H1 (cell line): ENCODE measurements at regions not wholly inside any gene's neighbourhood (a gene's known extent, or its start where the extent isn't known, plus 50 kb on each side); places are given as distances from the start of the nearest gene placed in this dataset.

Source experiments
- CTCF ChIA-PET: fragments of 300-600 bp; sonication (Branson Sonifier 250); formaldehyde crosslinking; loops from one replicate; lab custom pipeline; 2021; ENCODE audit not compliant: partially characterized antibody; lab: Charles Lee
- POLR2A ChIA-PET: fragments of 300-600 bp; sonication (Branson Sonifier 250); formaldehyde crosslinking; loops from one replicate; lab custom pipeline; 2021; ENCODE audit warnings: inconsistent platforms; ENCODE audit not compliant: partially characterized antibody; lab: Charles Lee
- DNase-seq, 2 experiments: peaks; one replicate each; pipeline versions ENCODE4 v3.0.0 to v3.0.0-alpha.2; 2010 to 2022; ENCODE audit warnings: low spot score in 2 of 2, low read depth in 1 of 2, mixed read lengths in 1 of 2
- FAIRE-seq: peaks from 2 replicates; lab custom pipeline; 2011; peaks lifted over from hg19 to GRCh38; lab: Jason Lieb, UNC
- H2AFZ ChIP-seq: 2 replicates; pipeline ENCODE4 v1.8.1; 2012; ENCODE audit warnings: low read length, inconsistent platforms
- H2AK5ac ChIP-seq: 2 replicates; pipeline ENCODE4 v1.6.1; 2013; ENCODE audit warnings: low read depth, low read length
- H2BK120ac ChIP-seq: replicated peaks from 2 replicates; pipeline ENCODE3; 2013; ENCODE audit warnings: low read depth, low read length, inconsistent platforms
- H2BK12ac ChIP-seq: 2 replicates; pipeline ENCODE4 v1.6.1; 2013; ENCODE audit warnings: low read depth, low read length
- H2BK15ac ChIP-seq: 2 replicates; pipeline ENCODE4 v1.6.1; 2013; ENCODE audit warnings: low read length
- H2BK20ac ChIP-seq: 2 replicates; pipeline ENCODE4 v1.6.1; 2013; ENCODE audit warnings: low read length
- H2BK5ac ChIP-seq: 2 replicates; pipeline ENCODE4 v1.6.1; 2013; ENCODE audit warnings: low read depth, low read length
- H3K14ac ChIP-seq: 2 replicates; pipeline ENCODE4 v1.6.1; 2013; ENCODE audit warnings: inconsistent platforms; ENCODE audit not compliant: insufficient read length
- H3K18ac ChIP-seq: 2 replicates; pipeline ENCODE4 v1.6.1; 2013; ENCODE audit warnings: low read length; ENCODE audit errors: extremely low read depth
- H3K23ac ChIP-seq: 2 replicates; pipeline ENCODE4 v1.6.1; 2013; ENCODE audit warnings: inconsistent platforms; ENCODE audit not compliant: insufficient read length
- H3K23me2 ChIP-seq: 2 replicates; pipeline ENCODE4 v1.6.1; 2013; ENCODE audit warnings: low read depth, low read length
- H3K27ac ChIP-seq: 2 replicates; pipeline ENCODE4 v1.6.1; 2011; ENCODE audit warnings: low read depth, low read length, inconsistent platforms
- H3K27me3 ChIP-seq, 4 experiments: replicated peaks in 1 of 4; 1 replicate in 1 of 4; 2 replicates in 3 of 4; pipeline versions ENCODE4 v1.6.1 to v1.8.1; 2011 to 2013; ENCODE audit warnings: low read length in 3 of 4, mild to moderate bottlenecking in 3 of 4, inconsistent platforms in 2 of 4, mixed read lengths in 2 of 4, moderate library complexity in 1 of 4; ENCODE audit not compliant: control insufficient read depth in 3 of 4, insufficient read depth in 3 of 4; ENCODE audit errors: extremely low read depth in 1 of 4
- H3K36me3 ChIP-seq, 4 experiments: 2 replicates each; pipeline versions ENCODE4 v1.6.1 to v1.8.1; 2011 to 2013; ENCODE audit warnings: mild to moderate bottlenecking in 4 of 4, low read length in 3 of 4, moderate library complexity in 2 of 4, control low read depth in 1 of 4, inconsistent platforms in 1 of 4; ENCODE audit not compliant: insufficient read depth in 4 of 4, control insufficient read depth in 2 of 4
- H3K4ac ChIP-seq: replicated peaks from 2 replicates; pipeline ENCODE3; 2013; ENCODE audit warnings: low read length, low read depth, mixed read lengths, inconsistent platforms; ENCODE audit not compliant: insufficient read length
- H3K4me1 ChIP-seq, 4 experiments: replicated peaks in 1 of 4; 1 replicate in 1 of 4; 2 replicates in 3 of 4; pipeline versions ENCODE4 v1.6.1 to v1.8.1; 2011 to 2013; ENCODE audit warnings: low read length in 3 of 4, inconsistent platforms in 2 of 4, mixed read lengths in 1 of 4; ENCODE audit not compliant: insufficient read depth in 4 of 4, control insufficient read depth in 3 of 4
- H3K4me2 ChIP-seq, 2 experiments: 2 replicates each; pipeline versions ENCODE4 v1.6.1 to v1.8.1; 2011 to 2013; ENCODE audit warnings: low read depth in 2 of 2, low read length in 2 of 2, control low read depth in 1 of 2, inconsistent platforms in 1 of 2, mild to moderate bottlenecking in 1 of 2; ENCODE audit not compliant: insufficient read depth in 1 of 2
- H3K4me3 ChIP-seq, 4 experiments: fragments of 200-600, 300-600 bp in 1 of 4; sonication (generic), shearing (Covaris generic), sonication (Bioruptor Twin) in 1 of 4; 2 replicates each; pipeline versions ENCODE4 v1.5.1 to v1.8.1; 2011 to 2016; ENCODE audit warnings: low read length in 4 of 4, low read depth in 3 of 4, control low read depth in 2 of 4, inconsistent platforms in 2 of 4, mild to moderate bottlenecking in 2 of 4, mixed read lengths in 1 of 4, moderate library complexity in 1 of 4; ENCODE audit not compliant: insufficient read depth in 2 of 4; ENCODE audit errors: extremely low read depth in 1 of 4
- H3K56ac ChIP-seq: replicated peaks from 2 replicates; pipeline ENCODE3; 2013; ENCODE audit warnings: low read depth, mild to moderate bottlenecking, mixed read lengths, low read length, inconsistent platforms; ENCODE audit not compliant: insufficient read length
- H3K79me1 ChIP-seq: 2 replicates; pipeline ENCODE4 v1.6.1; 2013; ENCODE audit warnings: low read depth, low read length, control low read depth
- H3K79me2 ChIP-seq, 2 experiments: 2 replicates each; pipeline versions ENCODE4 v1.6.1 to v1.8.1; 2012 to 2013; ENCODE audit warnings: low read length in 2 of 2, mild to moderate bottlenecking in 2 of 2, inconsistent platforms in 1 of 2; ENCODE audit not compliant: insufficient read depth in 2 of 2, control insufficient read depth in 1 of 2
- H3K9ac ChIP-seq, 4 experiments: replicated peaks in 1 of 4; 1 replicate in 1 of 4; 2 replicates in 3 of 4; pipeline versions ENCODE4 v1.6.1 to v1.8.1; 2011 to 2013; ENCODE audit warnings: low read depth in 3 of 4, low read length in 3 of 4, control low read depth in 2 of 4, mild to moderate bottlenecking in 2 of 4, moderate library complexity in 2 of 4, inconsistent platforms in 1 of 4; ENCODE audit errors: extremely low read depth in 1 of 4
- H3K9me3 ChIP-seq, 2 experiments: 2 replicates each; pipeline versions ENCODE4 v1.6.1 to v1.8.1; 2012 to 2013; ENCODE audit warnings: mild to moderate bottlenecking in 2 of 2, moderate library complexity in 2 of 2, control low read depth in 1 of 2, inconsistent platforms in 1 of 2, low read depth in 1 of 2, low read length in 1 of 2, mixed read lengths in 1 of 2; ENCODE audit not compliant: insufficient read depth in 2 of 2
- H4K20me1 ChIP-seq, 2 experiments: replicated peaks in 1 of 2; 2 replicates each; pipeline versions ENCODE3 to v1.8.1; 2011 to 2013; ENCODE audit warnings: inconsistent platforms in 2 of 2, low read length in 2 of 2, mild to moderate bottlenecking in 1 of 2; ENCODE audit not compliant: insufficient read depth in 2 of 2, control insufficient read depth in 1 of 2
- H4K5ac ChIP-seq: 2 replicates; pipeline ENCODE4 v1.6.1; 2013; ENCODE audit warnings: low read length, low read depth, mixed read lengths, inconsistent platforms; ENCODE audit not compliant: insufficient read length
- H4K8ac ChIP-seq: 2 replicates; pipeline ENCODE4 v1.8.0; 2013; ENCODE audit warnings: mild to moderate bottlenecking, moderate library complexity, low read length, inconsistent platforms; ENCODE audit not compliant: insufficient read depth; ENCODE audit errors: extremely low read depth
- H4K91ac ChIP-seq: replicated peaks from 2 replicates; pipeline ENCODE3; 2013; ENCODE audit warnings: low read length, mixed read lengths, inconsistent platforms; ENCODE audit not compliant: insufficient read length
- EP300 ChIP-seq, 2 experiments: IDR thresholded peaks; 1 replicate in 1 of 2; 2 replicates in 1 of 2; pipeline ENCODE4 v1.6.1; 2011 to 2012; ENCODE audit warnings: low read depth in 2 of 2, low read length in 2 of 2, mild to moderate bottlenecking in 2 of 2, borderline replicate concordance in 1 of 2, inconsistent platforms in 1 of 2, moderate library complexity in 1 of 2
- GABPA ChIP-seq: IDR thresholded peaks from 2 replicates; pipeline ENCODE4 v1.6.1; 2011; ENCODE audit warnings: mild to moderate bottlenecking, low read length, moderate library complexity, borderline replicate concordance; ENCODE audit not compliant: insufficient read depth
- KDM5A ChIP-seq: fragments of 200-600 bp; IDR thresholded peaks from 2 replicates; pipeline ENCODE4 v1.7.1; 2012; ENCODE audit warnings: mild to moderate bottlenecking, low read length, inconsistent platforms, mixed read lengths
- PHF8 ChIP-seq: fragments of 200-600 bp; sonication (generic); conservative IDR thresholded peaks from 2 replicates; pipeline ENCODE4 v1.7.1; 2012; ENCODE audit warnings: low read depth, mild to moderate bottlenecking, inconsistent platforms, low read length, moderate library complexity
- RAD21 ChIP-seq, 2 experiments: IDR thresholded peaks in 1 of 2; conservative IDR thresholded peaks in 1 of 2; 2 replicates each; pipeline ENCODE4 v1.6.1; 2011; ENCODE audit warnings: low read depth in 2 of 2, low read length in 2 of 2, improper control_type of control experiment in 1 of 2, inconsistent platforms in 1 of 2, mild to moderate bottlenecking in 1 of 2, moderate library complexity in 1 of 2
- SP1 ChIP-seq: IDR thresholded peaks from 2 replicates; pipeline ENCODE4 v1.6.1; 2011; ENCODE audit warnings: low read depth, low read length
- WGBS, 2 experiments: shearing (Covaris generic) in 1 of 2; methylation state at CpG; one replicate each; pipeline versions ENCODE4 v1.1.6 to v1.1.7; 2013 to 2015; ENCODE audit warnings: low lambda C conversion rate in 2 of 2, mixed read lengths in 2 of 2, inconsistent platforms in 1 of 2, low coverage in 1 of 2, missing lambda C conversion rate in 1 of 2; ENCODE audit not compliant: insufficient replicate concordance in 2 of 2, insufficient coverage in 1 of 2, insufficient read length in 1 of 2; ENCODE audit errors: extremely low coverage in 1 of 2, missing lambda C conversion rate in 1 of 2; 5-methylcytosine and 5-hydroxymethylcytosine counted together

GRCh38 chr6:77037439-77037838 is 425.9 kb downstream of the HTR1B start:
- H2BK12ac ChIP-seq = no peak overlapping the region

More at GRCh38 chr6:77037439-77037838, 425.9 kb downstream of the HTR1B start:
- no peak overlapping the region for H3K56ac ChIP-seq
- H3K18ac ChIP-seq = no peak overlapping the region
- no peak overlapping the region for H4K8ac ChIP-seq
- H2AK5ac ChIP-seq = no peak overlapping the region
- H4K5ac ChIP-seq = no peak overlapping the region
- H3K36me3 ChIP-seq = no peaks in the 10 kb centered on the region
- H4K91ac ChIP-seq = no peak overlapping the region
- no peak overlapping the region for H3K23ac ChIP-seq
- H3K9ac ChIP-seq = no peak overlapping the region
- TF ChIP-seq PHF8 = no peak
- no peak for TF ChIP-seq RAD21 (IDR thresholded peaks at IDR 0.05 in 1 of 2, conservative IDR thresholded peaks at IDR 0.05 in 1 of 2; ENCODE audit: low read depth in 2 of 2, low read length in 2 of 2)
- TF ChIP-seq EP300 (IDR thresholded peaks at IDR 0.05; ENCODE audit: borderline replicate concordance in 1 of 2, low read depth in 2 of 2, low read length in 2 of 2) = no peak
- TF ChIP-seq GABPA = no peak
- no peak for TF ChIP-seq SP1
- TF ChIP-seq KDM5A = no peak
- H3K14ac ChIP-seq = no peak overlapping the region
- no peak overlapping the region for H3K27ac ChIP-seq
- peaks cover 0 to 5% (median 3%) of the 10 kb centered on the region in 4 experiments; a peak in 3 of 7 replicates for H3K4me1 ChIP-seq
- no peak overlapping the region for H2AFZ ChIP-seq
- no peak overlapping the region for H2BK15ac ChIP-seq
- DNase-seq = no peak
- H3K79me2 ChIP-seq = no peaks in the 10 kb centered on the region
- ChIA-PET POLR2A (no interaction called here), CTCF (interaction anchor here (1.1 kb wide), 1 partner anchor 186 kb away, joined by 3 read pairs; no protein-coding TSS in a partner anchor)
- H3K23me2 ChIP-seq = no peaks in the 10 kb centered on the region
- 86% methylated on average over 1 of the region's 1 CpG; no CpG with 5 or more reads in 1 of the 2 experiments for WGBS, 2 experiments
- no peak overlapping the region for H3K4me2 ChIP-seq
- H3K4me3 ChIP-seq = no peak overlapping the region
- no peaks in the 10 kb centered on the region for H3K27me3 ChIP-seq
- no peak for FAIRE-seq
- H4K20me1 ChIP-seq = no peaks in the 10 kb centered on the region
- H2BK5ac ChIP-seq = no peak overlapping the region
- H2BK20ac ChIP-seq = no peak overlapping the region
- H3K79me1 ChIP-seq = no peaks in the 10 kb centered on the region
- H2BK120ac ChIP-seq = no peak overlapping the region
- no peaks in the 10 kb centered on the region for H3K9me3 ChIP-seq
- no peak overlapping the region for H3K4ac ChIP-seq
